ENCODE measurements at regions not wholly inside any gene's neighbourhood (a gene's known extent, or its start where the extent isn't known, plus 50 kb on each side); places are given as distances from the start of the nearest gene placed in this dataset.

- Histone ChIP-seq H3K36me3 (ENCODE audit: control insufficient read depth in 1 of 2, insufficient read depth in 2 of 2, low read depth in 1 of 2, low read length in 2 of 2) (no peaks in the 10 kb centered on the region), H2BK5ac (ENCODE audit: low read depth, low read length, poor library complexity, severe bottlenecking) (no peak overlapping the region)
- WGBS: 94% methylated on average over 2 of the region's 2 CpGs
Observed at GRCh38 chr12:29991924-29992323, 208.2 kb upstream of the TMTC1 start.

GRCh38 chr12:29990971-29991370 is 207.2 kb upstream of the TMTC1 start:
- no peak overlapping the region for H3K4me3 ChIP-seq (ENCODE audit: insufficient read depth in 1 of 2, low read depth in 1 of 2, low read length in 2 of 2)
- H2BK12ac ChIP-seq (ENCODE audit: low read length in 2 of 2): no peak overlapping the region
- H3K4me2 ChIP-seq (ENCODE audit: low read length, poor library complexity, severe bottlenecking): no peak overlapping the region
- WGBS: 83% methylated on average over 4 of the region's 4 CpGs
- no peak overlapping the region for H3K4ac ChIP-seq (ENCODE audit: low read depth in 1 of 2, low read length in 2 of 2)
- H3K14ac ChIP-seq (ENCODE audit: low read length in 2 of 2): no peak overlapping the region
- H3K79me1 ChIP-seq (replicated peaks; ENCODE audit: low read length, poor library complexity, severe bottlenecking): no peaks in the 10 kb centered on the region
- no peak overlapping the region for H2AK5ac ChIP-seq (ENCODE audit: low read length, severe bottlenecking)
- H3K23ac ChIP-seq (ENCODE audit: low read length in 2 of 2): no peak overlapping the region
- no peak overlapping the region for H2BK120ac ChIP-seq (ENCODE audit: low read depth, low read length)
- no peak overlapping the region for H3K27ac ChIP-seq (ENCODE audit: low read length, poor library complexity, severe bottlenecking)
- no peaks in the 10 kb centered on the region for H3K36me3 ChIP-seq (ENCODE audit: control insufficient read depth in 1 of 2, insufficient read depth in 2 of 2, low read depth in 1 of 2, low read length in 2 of 2)
- H3K9me3 ChIP-seq (ENCODE audit: control insufficient read depth, low read length): peaks cover 5% of the 10 kb centered on the region
- no peak overlapping the region for H4K8ac ChIP-seq (ENCODE audit: low read length)
- no peak overlapping the region for H2BK15ac ChIP-seq (ENCODE audit: low read depth, poor library complexity, severe bottlenecking)
- H3K4me1 ChIP-seq (ENCODE audit: control insufficient read depth, insufficient read depth, low read depth, low read length): no peaks in the 10 kb centered on the region
- no peak overlapping the region for H4K91ac ChIP-seq (ENCODE audit: low read length)
- no peaks in the 10 kb centered on the region for H3K27me3 ChIP-seq (ENCODE audit: control insufficient read depth in 1 of 2, insufficient read depth in 1 of 2, low read length in 2 of 2)
- DNase-seq: no peak
- H3K18ac ChIP-seq (ENCODE audit: low read depth in 1 of 2, low read length in 2 of 2): no peak overlapping the region
- no peak overlapping the region for H3K9ac ChIP-seq (ENCODE audit: low read length)
- no peak overlapping the region for H2BK5ac ChIP-seq (ENCODE audit: low read depth, low read length, poor library complexity, severe bottlenecking)
- no peak overlapping the region for H2AFZ ChIP-seq (ENCODE audit: low read depth, low read length)

More at GRCh38 chr12:29991924-29992323, 208.2 kb upstream of the TMTC1 start:
- Histone ChIP-seq H3K4me1 (ENCODE audit: control insufficient read depth, insufficient read depth, low read depth, low read length) (no peaks in the 10 kb centered on the region), H3K14ac (ENCODE audit: low read length in 2 of 2) (no peak overlapping the region), H2BK15ac (ENCODE audit: low read depth, poor library complexity, severe bottlenecking) (no peak overlapping the region), H2AFZ (ENCODE audit: low read depth, low read length) (no peak overlapping the region), H2BK120ac (ENCODE audit: low read depth, low read length) (no peak overlapping the region), H3K4ac (ENCODE audit: low read depth in 1 of 2, low read length in 2 of 2) (no peak overlapping the region), H3K9me3 (ENCODE audit: control insufficient read depth, low read length) (peaks cover 5% of the 10 kb centered on the region), H3K23ac (ENCODE audit: low read length in 2 of 2) (no peak overlapping the region), H4K91ac (ENCODE audit: low read length) (no peak overlapping the region), H3K27ac (ENCODE audit: low read length, poor library complexity, severe bottlenecking) (no peak overlapping the region), H3K9ac (ENCODE audit: low read length) (no peak overlapping the region), H3K79me1 (replicated peaks; ENCODE audit: low read length, poor library complexity, severe bottlenecking) (no peaks in the 10 kb centered on the region), H2BK12ac (ENCODE audit: low read length in 2 of 2) (no peak overlapping the region), H3K4me3 (ENCODE audit: insufficient read depth in 1 of 2, low read depth in 1 of 2, low read length in 2 of 2) (no peak overlapping the region), H4K8ac (ENCODE audit: low read length) (no peak overlapping the region), H3K4me2 (ENCODE audit: low read length, poor library complexity, severe bottlenecking) (no peak overlapping the region), H2AK5ac (ENCODE audit: low read length, severe bottlenecking) (no peak overlapping the region), H3K27me3 (ENCODE audit: control insufficient read depth in 1 of 2, insufficient read depth in 1 of 2, low read length in 2 of 2) (no peaks in the 10 kb centered on the region), H3K18ac (ENCODE audit: low read depth in 1 of 2, low read length in 2 of 2) (no peak overlapping the region)
- DNase-seq: no peak

- Histone ChIP-seq H2BK15ac (ENCODE audit: low read depth, poor library complexity, severe bottlenecking) (no peak overlapping the region), H2BK12ac (ENCODE audit: low read length in 2 of 2) (no peak overlapping the region), H3K4me1 (ENCODE audit: control insufficient read depth, insufficient read depth, low read depth, low read length) (no peaks in the 10 kb centered on the region), H2BK120ac (ENCODE audit: low read depth, low read length) (no peak overlapping the region), H4K91ac (ENCODE audit: low read length) (no peak overlapping the region), H3K4me2 (ENCODE audit: low read length, poor library complexity, severe bottlenecking) (no peak overlapping the region), H3K27ac (ENCODE audit: low read length, poor library complexity, severe bottlenecking) (no peak overlapping the region), H4K8ac (ENCODE audit: low read length) (no peak overlapping the region), H3K36me3 (ENCODE audit: control insufficient read depth in 1 of 2, insufficient read depth in 2 of 2, low read depth in 1 of 2, low read length in 2 of 2) (no peaks in the 10 kb centered on the region), H2AFZ (ENCODE audit: low read depth, low read length) (no peak overlapping the region), H3K27me3 (ENCODE audit: control insufficient read depth in 1 of 2, insufficient read depth in 1 of 2, low read length in 2 of 2) (no peaks in the 10 kb centered on the region), H3K9me3 (ENCODE audit: control insufficient read depth, low read length) (peaks cover 5% of the 10 kb centered on the region), H3K79me1 (replicated peaks; ENCODE audit: low read length, poor library complexity, severe bottlenecking) (no peaks in the 10 kb centered on the region), H3K18ac (ENCODE audit: low read depth in 1 of 2, low read length in 2 of 2) (no peak overlapping the region), H3K4ac (ENCODE audit: low read depth in 1 of 2, low read length in 2 of 2) (no peak overlapping the region), H3K9ac (ENCODE audit: low read length) (no peak overlapping the region), H2AK5ac (ENCODE audit: low read length, severe bottlenecking) (no peak overlapping the region), H3K4me3 (ENCODE audit: insufficient read depth in 1 of 2, low read depth in 1 of 2, low read length in 2 of 2) (no peak overlapping the region), H2BK5ac (ENCODE audit: low read depth, low read length, poor library complexity, severe bottlenecking) (no peak overlapping the region), H3K14ac (ENCODE audit: low read length in 2 of 2) (no peak overlapping the region), H3K23ac (ENCODE audit: low read length in 2 of 2) (no peak overlapping the region)
- no peak for DNase-seq
- WGBS: 100% methylated on average over 2 of the region's 2 CpGs
Observed at GRCh38 chr12:29983851-29984250, 200.1 kb upstream of the TMTC1 start.

DNA sequence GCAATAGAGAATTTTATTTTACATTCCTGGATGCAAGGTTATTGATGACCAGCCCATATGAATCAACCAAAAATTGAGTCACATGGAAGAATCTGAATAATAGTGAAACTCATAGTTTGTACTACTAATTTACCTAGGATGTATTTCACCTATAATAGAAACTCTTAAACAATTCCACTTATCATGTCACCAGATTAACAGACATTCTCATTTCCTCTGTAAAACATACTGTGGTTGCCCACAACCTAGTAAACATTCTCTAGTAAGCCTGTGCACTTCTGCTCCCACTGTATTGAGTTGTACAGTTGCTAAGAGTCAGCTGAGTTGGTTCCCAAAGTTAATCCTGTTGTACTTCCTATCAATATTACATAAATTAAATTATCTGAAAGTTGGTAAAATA is 196.6 kb upstream of the TMTC1 start:
- H2BK12ac ChIP-seq (ENCODE audit: low read length in 2 of 2): no peak overlapping the region
- H3K4me2 ChIP-seq (ENCODE audit: low read length, poor library complexity, severe bottlenecking): no peak overlapping the region
- H3K14ac ChIP-seq (ENCODE audit: low read length in 2 of 2): no peak overlapping the region
- H2AFZ ChIP-seq (ENCODE audit: low read depth, low read length): no peak overlapping the region
- H3K79me1 ChIP-seq (replicated peaks; ENCODE audit: low read length, poor library complexity, severe bottlenecking): no peaks in the 10 kb centered on the region
- H2BK15ac ChIP-seq (ENCODE audit: low read depth, poor library complexity, severe bottlenecking): no peak overlapping the region
- no peak overlapping the region for H4K91ac ChIP-seq (ENCODE audit: low read length)
- H3K36me3 ChIP-seq (ENCODE audit: control insufficient read depth in 1 of 2, insufficient read depth in 2 of 2, low read depth in 1 of 2, low read length in 2 of 2): no peaks in the 10 kb centered on the region
- no peak overlapping the region for H2BK120ac ChIP-seq (ENCODE audit: low read depth, low read length)
- H3K4ac ChIP-seq (ENCODE audit: low read depth in 1 of 2, low read length in 2 of 2): no peak overlapping the region
- H3K18ac ChIP-seq (ENCODE audit: low read depth in 1 of 2, low read length in 2 of 2): no peak overlapping the region
- H4K8ac ChIP-seq (ENCODE audit: low read length): no peak overlapping the region
- no peak overlapping the region for H3K9ac ChIP-seq (ENCODE audit: low read length)
- no peak overlapping the region for H3K23ac ChIP-seq (ENCODE audit: low read length in 2 of 2)
- H3K4me1 ChIP-seq (ENCODE audit: control insufficient read depth, insufficient read depth, low read depth, low read length): no peaks in the 10 kb centered on the region
- no peak overlapping the region for H3K4me3 ChIP-seq (ENCODE audit: insufficient read depth in 1 of 2, low read depth in 1 of 2, low read length in 2 of 2)
- no peak for DNase-seq
- no peak overlapping the region for H2AK5ac ChIP-seq (ENCODE audit: low read length, severe bottlenecking)
- no peak overlapping the region for H3K27ac ChIP-seq (ENCODE audit: low read length, poor library complexity, severe bottlenecking)
- no peaks in the 10 kb centered on the region for H3K27me3 ChIP-seq (ENCODE audit: control insufficient read depth in 1 of 2, insufficient read depth in 1 of 2, low read length in 2 of 2)
- no peak overlapping the region for H2BK5ac ChIP-seq (ENCODE audit: low read depth, low read length, poor library complexity, severe bottlenecking)
- no peaks in the 10 kb centered on the region for H3K9me3 ChIP-seq (ENCODE audit: control insufficient read depth, low read length)

All from mesenchymal stem cell (in vitro differentiated cells and primary cell).